PC-3 (cell line): ENCODE measurements at regions not wholly inside any gene's neighbourhood (a gene's known extent, or its start where the extent isn't known, plus 50 kb on each side); places are given as distances from the start of the nearest gene placed in this dataset.

Experiments
- ATAC-seq: fragments of 200-7000 bp; cut with Tn5 transposase; 2 replicates; pipeline ENCODE4 v1.9.1; 2020; ENCODE audit warnings: mild to moderate bottlenecking, moderate library complexity
- BruUV-seq: library from RNA; stranded (reverse); fragments of 400-500 nt; replicated peaks from 2 replicates; lab custom pipeline; 2021; lab: Mats Ljungman, UMichigan
- CTCF ChIA-PET: fragments of 300-600 bp; sonication (Branson Sonifier 250); formaldehyde crosslinking; loops from one replicate; lab custom pipeline; 2022; ENCODE audit warnings: antibody characterized with exemption; lab: Charles Lee
- POLR2A ChIA-PET: fragments of 300-600 bp; sonication (Branson Sonifier 250); formaldehyde crosslinking; loops from one replicate; lab custom pipeline; 2022; ENCODE audit warnings: antibody characterized with exemption; ENCODE audit not compliant: unreplicated experiment; lab: Charles Lee
- DNase-seq: peaks from one replicate; pipeline ENCODE4 v3.0.0-alpha.2; 2015
- H2AFZ ChIP-seq: fragments of 300-600 bp; sonication (generic); 2 replicates; pipeline ENCODE4 v1.6.0; 2016; ENCODE audit warnings: antibody characterized with exemption, low read length
- H3F3A ChIP-seq: fragments of 300-600 bp; sonication (generic); one replicate; pipeline ENCODE4 v1.6.0; 2017; ENCODE audit warnings: antibody characterized with exemption, low read length, control low read depth, mild to moderate bottlenecking; ENCODE audit not compliant: unreplicated experiment
- H3K27ac ChIP-seq: fragments of 300-600 bp; sonication (generic); 2 replicates; pipeline ENCODE4 v1.5.1; 2016; ENCODE audit warnings: mild to moderate bottlenecking, low read length
- H3K27me3 ChIP-seq: fragments of 300-600 bp; sonication (generic); 2 replicates; pipeline ENCODE4 v1.6.1; 2016; ENCODE audit warnings: low read length, mixed read lengths
- H3K36me3 ChIP-seq: fragments of 300-600 bp; sonication (generic); 2 replicates; pipeline ENCODE4 v1.6.1; 2016; ENCODE audit warnings: low read depth, mixed run types, low read length, mixed read lengths
- H3K4me1 ChIP-seq: fragments of 300-600 bp; sonication (generic); 2 replicates; pipeline ENCODE4 v1.5.1; 2016; ENCODE audit warnings: low read length; ENCODE audit not compliant: insufficient read depth
- H3K4me2 ChIP-seq: fragments of 300-600 bp; sonication (generic); 2 replicates; pipeline ENCODE4 v1.6.0; 2016; ENCODE audit warnings: low read length
- H3K4me3 ChIP-seq: fragments of 300-600 bp; sonication (generic); 2 replicates; pipeline ENCODE4 v1.5.1; 2016; ENCODE audit warnings: mild to moderate bottlenecking, low read length, mixed read lengths
- H3K79me2 ChIP-seq: fragments of 300-600 bp; sonication (generic); 2 replicates; pipeline ENCODE4 v1.6.1; 2017; ENCODE audit warnings: low read length, mixed read lengths
- H3K9ac ChIP-seq: fragments of 300-600 bp; sonication (generic); 2 replicates; pipeline ENCODE4 v1.6.0; 2016; ENCODE audit warnings: mild to moderate bottlenecking, low read length
- H3K9me2 ChIP-seq: fragments of 300-600 bp; sonication (generic); replicated peaks from 2 replicates; pipeline ENCODE4 v1.6.1; 2016; ENCODE audit warnings: mixed run types, low read length, mixed read lengths
- H3K9me3 ChIP-seq: fragments of 300-600 bp; sonication (generic); 2 replicates; pipeline ENCODE4 v1.6.1; 2016; ENCODE audit warnings: low read length, mixed read lengths
- H4K20me1 ChIP-seq: fragments of 300-600 bp; sonication (generic); 2 replicates; pipeline ENCODE4 v1.6.1; 2016; ENCODE audit warnings: low read length, mixed read lengths
- EZH2 ChIP-seq: fragments of 300-600 bp; sonication (generic); IDR thresholded peaks from one replicate; pipeline ENCODE4 v1.6.1; 2017; ENCODE audit warnings: antibody characterized with exemption, mild to moderate bottlenecking, low read length; ENCODE audit not compliant: unreplicated experiment
- EZH2phosphoT487 ChIP-seq: fragments of 300-600 bp; sonication (generic); IDR thresholded peaks from 2 replicates; pipeline ENCODE4 v1.6.1; 2018; ENCODE audit warnings: mild to moderate bottlenecking, antibody characterized with exemption, low read length, borderline replicate concordance
- intact Hi-C: fragments of 100-400 bp; cut with micrococcal nuclease; formaldehyde crosslinking; loops from 2 replicates; pipeline ENCODE4 v1.9.0; 2023
- TF ChIP-seq, protein P1 (sequence below): fragments of 300-600 bp; sonication (generic); conservative IDR thresholded peaks from 2 replicates; pipeline ENCODE4 v1.5.1; 2017; ENCODE audit warnings: antibody characterized with exemption, low read depth, mild to moderate bottlenecking, low read length

DNA sequence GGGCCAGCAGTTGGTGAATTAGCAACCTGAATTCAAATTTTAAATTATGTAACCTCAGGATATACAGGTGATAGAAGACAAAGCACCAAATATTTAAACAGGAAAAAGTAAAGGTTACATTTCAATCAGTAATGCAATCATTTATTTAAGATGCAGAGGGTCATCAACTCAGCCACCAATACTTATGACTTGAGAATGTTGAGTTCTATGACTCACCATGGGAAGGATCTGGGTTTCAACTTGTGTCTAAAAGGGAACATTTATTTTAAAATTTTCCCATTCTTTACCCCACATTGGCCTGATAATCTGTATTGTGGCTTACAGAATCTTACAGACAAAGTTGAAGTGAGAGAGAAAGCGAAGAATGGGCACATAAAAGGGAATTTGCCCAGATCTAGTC lies 418.0 kb downstream of the NDFIP2 start:
- no peak overlapping the region for H2AFZ ChIP-seq
- no peak for TF ChIP-seq EZH2
- TF ChIP-seq EZH2phosphoT487: no peak
- TF ChIP-seq, protein P1, sequence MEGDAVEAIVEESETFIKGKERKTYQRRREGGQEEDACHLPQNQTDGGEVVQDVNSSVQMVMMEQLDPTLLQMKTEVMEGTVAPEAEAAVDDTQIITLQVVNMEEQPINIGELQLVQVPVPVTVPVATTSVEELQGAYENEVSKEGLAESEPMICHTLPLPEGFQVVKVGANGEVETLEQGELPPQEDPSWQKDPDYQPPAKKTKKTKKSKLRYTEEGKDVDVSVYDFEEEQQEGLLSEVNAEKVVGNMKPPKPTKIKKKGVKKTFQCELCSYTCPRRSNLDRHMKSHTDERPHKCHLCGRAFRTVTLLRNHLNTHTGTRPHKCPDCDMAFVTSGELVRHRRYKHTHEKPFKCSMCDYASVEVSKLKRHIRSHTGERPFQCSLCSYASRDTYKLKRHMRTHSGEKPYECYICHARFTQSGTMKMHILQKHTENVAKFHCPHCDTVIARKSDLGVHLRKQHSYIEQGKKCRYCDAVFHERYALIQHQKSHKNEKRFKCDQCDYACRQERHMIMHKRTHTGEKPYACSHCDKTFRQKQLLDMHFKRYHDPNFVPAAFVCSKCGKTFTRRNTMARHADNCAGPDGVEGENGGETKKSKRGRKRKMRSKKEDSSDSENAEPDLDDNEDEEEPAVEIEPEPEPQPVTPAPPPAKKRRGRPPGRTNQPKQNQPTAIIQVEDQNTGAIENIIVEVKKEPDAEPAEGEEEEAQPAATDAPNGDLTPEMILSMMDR: no peak

DNA sequence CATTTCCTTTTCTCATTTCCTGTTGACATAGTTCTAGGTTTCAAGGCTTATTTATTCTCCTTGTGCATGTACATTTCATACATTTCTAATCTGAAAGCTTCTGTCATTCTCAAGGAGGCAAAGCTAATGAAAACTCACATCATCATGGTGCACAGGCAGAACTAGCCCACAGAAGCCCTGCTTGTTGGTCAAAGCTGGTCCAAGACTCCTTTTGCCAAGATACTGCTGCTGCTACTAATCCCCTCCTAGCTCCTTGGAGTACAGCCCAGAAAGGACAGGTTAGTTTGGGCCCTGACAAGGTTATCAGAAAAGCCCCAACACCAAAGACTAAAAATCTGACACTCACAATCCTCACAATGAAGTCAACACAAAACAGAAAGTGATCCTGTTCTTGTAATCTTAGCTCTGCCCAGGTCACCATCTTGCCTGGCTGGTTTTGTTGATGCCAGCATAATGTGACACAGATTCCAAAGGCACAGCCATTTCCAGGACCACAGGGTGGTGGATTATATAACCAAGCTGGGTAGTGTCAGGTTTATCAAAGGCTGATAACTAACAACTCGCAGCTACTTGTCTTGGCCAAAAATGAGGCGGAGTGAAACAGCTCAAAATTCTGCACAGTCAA lies 417.4 kb downstream of the NDFIP2 start:
- DNase-seq (no peak), ATAC-seq (no peak)
- no peaks in the 10 kb centered on the region for H3K9me2 ChIP-seq
- ChIA-PET POLR2A (no interaction called here), CTCF (no interaction called here)
- H3K79me2 ChIP-seq: no peaks in the 10 kb centered on the region
- TF ChIP-seq, protein P1: no peak
- TF ChIP-seq EZH2phosphoT487 (no peak), EZH2 (no peak)
- H3F3A ChIP-seq: no peaks in the 10 kb centered on the region
- no peak overlapping the region for H3K27ac ChIP-seq
- no peaks in the 10 kb centered on the region for H3K36me3 ChIP-seq
- no peaks in the 10 kb centered on the region for H3K27me3 ChIP-seq
- no peak overlapping the region for H3K9ac ChIP-seq
- no peaks in the 10 kb centered on the region for H3K4me1 ChIP-seq
- BruUV-seq: no TSS peak
- H2AFZ ChIP-seq: no peak overlapping the region
- no peak overlapping the region for H3K4me2 ChIP-seq
- no peaks in the 10 kb centered on the region; the same call in 1 of the 2 replicates for H3K9me3 ChIP-seq
- intact Hi-C loops: no loop called here
- no peak overlapping the region for H3K4me3 ChIP-seq
- no peaks in the 10 kb centered on the region for H4K20me1 ChIP-seq

More for the DNA sequence above, 418.0 kb downstream of the NDFIP2 start:
- no peaks in the 10 kb centered on the region for H3K27me3 ChIP-seq
- H3K36me3 ChIP-seq: no peaks in the 10 kb centered on the region
- ChIA-PET CTCF (no interaction called here), POLR2A (no interaction called here)
- H3K4me1 ChIP-seq: no peaks in the 10 kb centered on the region
- no peak for DNase-seq
- no peaks in the 10 kb centered on the region for H3K9me2 ChIP-seq
- H3K9ac ChIP-seq: no peak overlapping the region
- no peaks in the 10 kb centered on the region; the same call in 1 of the 2 replicates for H3K9me3 ChIP-seq
- H4K20me1 ChIP-seq: no peaks in the 10 kb centered on the region
- intact Hi-C loops: no loop called here
- H3K79me2 ChIP-seq: no peaks in the 10 kb centered on the region
- no peak overlapping the region for H3K4me2 ChIP-seq
- no peak for ATAC-seq
- no peak overlapping the region for H3K27ac ChIP-seq
- no peaks in the 10 kb centered on the region for H3F3A ChIP-seq
- no TSS peak for BruUV-seq
- H3K4me3 ChIP-seq: no peak overlapping the region

DNA sequence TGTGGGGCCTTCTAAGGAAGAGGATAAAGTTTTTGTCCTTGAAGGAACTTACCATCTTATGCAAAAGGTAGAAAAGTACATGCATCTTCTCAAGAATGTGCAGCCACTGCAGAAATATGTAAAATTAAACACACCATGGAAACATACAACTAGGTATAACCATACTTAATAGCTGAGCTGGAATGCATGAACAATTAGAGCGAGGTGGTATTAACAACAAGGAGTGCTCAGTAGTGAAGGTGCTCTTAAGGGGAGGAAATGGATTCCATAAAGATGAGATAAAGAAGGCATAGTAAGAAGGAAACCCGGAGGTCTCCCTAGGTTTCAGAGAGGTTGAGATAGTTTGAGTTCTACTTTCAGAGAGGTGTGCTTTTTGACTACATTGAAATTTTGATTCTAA lies 415.9 kb downstream of the NDFIP2 start:
- Histone ChIP-seq H3F3A (no peaks in the 10 kb centered on the region), H3K9ac (no peak overlapping the region), H3K4me1 (no peaks in the 10 kb centered on the region), H3K9me3 (no peaks in the 10 kb centered on the region; the same call in 1 of the 2 replicates), H3K9me2 (no peaks in the 10 kb centered on the region), H3K4me2 (no peak overlapping the region), H3K36me3 (no peaks in the 10 kb centered on the region), H3K27ac (no peak overlapping the region), H3K27me3 (no peaks in the 10 kb centered on the region), H3K4me3 (no peak overlapping the region), H4K20me1 (no peaks in the 10 kb centered on the region), H2AFZ (no peak overlapping the region), H3K79me2 (no peaks in the 10 kb centered on the region)
- CTCF ChIA-PET: no interaction called here
- POLR2A ChIA-PET: no interaction called here
- ATAC-seq (no peak), DNase-seq (no peak)
- no TSS peak for BruUV-seq
- TF ChIP-seq EZH2: no peak
- intact Hi-C loops: no loop called here
